ENCODE measurements at regions not wholly inside any gene's neighbourhood (a gene's known extent, or its start where the extent isn't known, plus 50 kb on each side); places are given as distances from the start of the nearest gene placed in this dataset.

DNA sequence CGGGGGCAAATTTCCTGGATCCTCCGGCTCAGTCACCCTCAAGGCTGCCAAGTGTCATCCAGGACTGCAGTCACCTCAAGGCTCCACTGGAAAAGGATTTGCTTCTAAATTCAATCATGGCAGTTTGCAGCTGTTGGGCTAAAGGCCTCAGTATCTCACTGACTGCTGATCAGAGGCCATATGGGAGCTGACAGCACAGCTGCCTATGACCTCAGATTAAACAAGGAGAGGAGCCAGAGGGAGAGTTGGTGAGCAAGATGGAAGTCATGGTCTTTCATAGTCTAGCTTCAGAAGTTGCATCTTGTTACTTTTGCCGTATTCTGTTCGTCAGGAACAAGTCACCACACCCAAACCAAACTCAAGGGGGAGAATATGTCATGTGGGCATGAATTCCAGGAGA is 849.7 kb downstream of the UQCRFS1 start:
- H2AFZ ChIP-seq (ENCODE audit: low read depth, low read length) = no peak overlapping the region
- no peaks in the 10 kb centered on the region for H3K9me1 ChIP-seq (replicated peaks; ENCODE audit: control insufficient read depth, extremely low read depth, insufficient read depth, low read length)
- H4K20me1 ChIP-seq (replicated peaks; ENCODE audit: control insufficient read depth, extremely low read depth, insufficient read depth, low read length) = no peaks in the 10 kb centered on the region
- H3K9me3 ChIP-seq (replicated peaks; ENCODE audit: control insufficient read depth, insufficient read depth, low read length) = no peaks in the 10 kb centered on the region
- FAIRE-seq (no peak), DNase-seq (ENCODE audit: low read depth, low spot score) (no peak)
- no peak overlapping the region for H3K9ac ChIP-seq (replicated peaks; ENCODE audit: extremely low read depth, insufficient read depth, low read length)
- no peak overlapping the region for H3K4me3 ChIP-seq (replicated peaks in 1 of 3; ENCODE audit: insufficient read depth in 1 of 3, low read depth in 1 of 3, low read length in 3 of 3)
- intact Hi-C loops (cut with micrococcal nuclease) = no loop called here
- BruUV-seq (replicated peaks) = no TSS peak
- TF ChIP-seq MYC (IDR thresholded peaks at IDR 0.05; ENCODE audit: low read depth, low read length) (no peak), GATA2 (IDR thresholded peaks at IDR 0.05; ENCODE audit: insufficient read depth, insufficient read length, low read depth, low read length) (no peak), FOS (IDR thresholded peaks at IDR 0.05; ENCODE audit: borderline replicate concordance, insufficient read depth, low read length) (no peak), EZH2 (IDR thresholded peaks at IDR 0.05; ENCODE audit: borderline replicate concordance, low read depth, low read length, severe bottlenecking) (no peak), POLR2AphosphoS5 (IDR thresholded peaks at IDR 0.05; ENCODE audit: insufficient read depth, low read depth, low read length) (no peak), JUN (IDR thresholded peaks at IDR 0.05; ENCODE audit: borderline replicate concordance, insufficient read depth, insufficient read length, low read depth) (no peak), POLR2A (IDR thresholded peaks at IDR 0.05; ENCODE audit: low read depth, low read length) (no peak)
- TF ChIP-seq, protein P1, sequence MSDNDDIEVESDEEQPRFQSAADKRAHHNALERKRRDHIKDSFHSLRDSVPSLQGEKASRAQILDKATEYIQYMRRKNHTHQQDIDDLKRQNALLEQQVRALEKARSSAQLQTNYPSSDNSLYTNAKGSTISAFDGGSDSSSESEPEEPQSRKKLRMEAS (IDR thresholded peaks at IDR 0.05; ENCODE audit: insufficient read depth, insufficient read length) = no peak
- TF ChIP-seq, protein P2, sequence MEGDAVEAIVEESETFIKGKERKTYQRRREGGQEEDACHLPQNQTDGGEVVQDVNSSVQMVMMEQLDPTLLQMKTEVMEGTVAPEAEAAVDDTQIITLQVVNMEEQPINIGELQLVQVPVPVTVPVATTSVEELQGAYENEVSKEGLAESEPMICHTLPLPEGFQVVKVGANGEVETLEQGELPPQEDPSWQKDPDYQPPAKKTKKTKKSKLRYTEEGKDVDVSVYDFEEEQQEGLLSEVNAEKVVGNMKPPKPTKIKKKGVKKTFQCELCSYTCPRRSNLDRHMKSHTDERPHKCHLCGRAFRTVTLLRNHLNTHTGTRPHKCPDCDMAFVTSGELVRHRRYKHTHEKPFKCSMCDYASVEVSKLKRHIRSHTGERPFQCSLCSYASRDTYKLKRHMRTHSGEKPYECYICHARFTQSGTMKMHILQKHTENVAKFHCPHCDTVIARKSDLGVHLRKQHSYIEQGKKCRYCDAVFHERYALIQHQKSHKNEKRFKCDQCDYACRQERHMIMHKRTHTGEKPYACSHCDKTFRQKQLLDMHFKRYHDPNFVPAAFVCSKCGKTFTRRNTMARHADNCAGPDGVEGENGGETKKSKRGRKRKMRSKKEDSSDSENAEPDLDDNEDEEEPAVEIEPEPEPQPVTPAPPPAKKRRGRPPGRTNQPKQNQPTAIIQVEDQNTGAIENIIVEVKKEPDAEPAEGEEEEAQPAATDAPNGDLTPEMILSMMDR (IDR thresholded peaks at IDR 0.05; ENCODE audit: extremely low read depth in 1 of 2, insufficient read depth in 1 of 2, low read depth in 1 of 2, low read length in 2 of 2) = no peak
- H3K27ac ChIP-seq (ENCODE audit: insufficient read depth, low read depth, low read length) = no peak overlapping the region
- H3K4me1 ChIP-seq (ENCODE audit: control insufficient read depth, extremely low read depth, insufficient read depth, low read length) = no peaks in the 10 kb centered on the region
- no peaks in the 10 kb centered on the region for H3K27me3 ChIP-seq (ENCODE audit: control insufficient read depth in 2 of 2, insufficient read depth in 2 of 2, low read length in 2 of 2)
- no peak overlapping the region for H3K4me2 ChIP-seq (ENCODE audit: insufficient read depth, low read length)
- CTCF ChIA-PET = no interaction called here
- POLR2A ChIA-PET = no interaction called here
- dilution Hi-C loops (cut with MboI; ENCODE audit: extremely low pct_ligation_motif_present, low sequenced_read_pairs) = no loop called here
- no peaks in the 10 kb centered on the region for H3K79me2 ChIP-seq (ENCODE audit: control insufficient read depth, insufficient read depth, low read length)
- no peaks in the 10 kb centered on the region for H3K36me3 ChIP-seq (ENCODE audit: control insufficient read depth in 2 of 2, extremely low read depth in 1 of 2, insufficient read depth in 2 of 2, low read length in 2 of 2)

Data from endothelial cell of umbilical vein (primary cell).